NB4 (cell line): ENCODE measurements at regions not wholly inside any gene's neighbourhood (a gene's known extent, or its start where the extent isn't known, plus 50 kb on each side); places are given as distances from the start of the nearest gene placed in this dataset.

ENCODE experiments used
- CTCF ChIP-seq: IDR thresholded peaks from one replicate; pipeline ENCODE4 v1.5.1; 2012; ENCODE audit warnings: low read depth, low read length
- MAX ChIP-seq: IDR thresholded peaks from 2 replicates; pipeline ENCODE4 v1.6.1; 2011; ENCODE audit warnings: low read depth, low read length
- POLR2A ChIP-seq: IDR thresholded peaks from 2 replicates; pipeline ENCODE4 v1.6.1; 2011; ENCODE audit warnings: mild to moderate bottlenecking; ENCODE audit not compliant: insufficient read length; ENCODE audit errors: extremely low read depth

- TF ChIP-seq POLR2A, result no peak
- no peak for TF ChIP-seq CTCF
- no peak for TF ChIP-seq MAX
Measured at GRCh38 chr16:65413861-65414260, 292.0 kb upstream of the CDH11 start.
